ENCODE measurements at regions not wholly inside any gene's neighbourhood (a gene's known extent, or its start where the extent isn't known, plus 50 kb on each side); places are given as distances from the start of the nearest gene placed in this dataset.

- Histone ChIP-seq H3K27ac (ENCODE audit: poor library complexity, severe bottlenecking) (no peak overlapping the region), H3K9me3 (ENCODE audit: severe bottlenecking) (no peaks in the 10 kb centered on the region), H3K36me3 (ENCODE audit: low read depth) (no peaks in the 10 kb centered on the region), H3K4me3 (ENCODE audit: severe bottlenecking) (no peak overlapping the region), H3K4me1 (ENCODE audit: insufficient read depth, poor library complexity, severe bottlenecking) (no peaks in the 10 kb centered on the region), H3K27me3 (ENCODE audit: insufficient read depth, poor library complexity, severe bottlenecking) (no peaks in the 10 kb centered on the region)
- TF ChIP-seq, protein P1, sequence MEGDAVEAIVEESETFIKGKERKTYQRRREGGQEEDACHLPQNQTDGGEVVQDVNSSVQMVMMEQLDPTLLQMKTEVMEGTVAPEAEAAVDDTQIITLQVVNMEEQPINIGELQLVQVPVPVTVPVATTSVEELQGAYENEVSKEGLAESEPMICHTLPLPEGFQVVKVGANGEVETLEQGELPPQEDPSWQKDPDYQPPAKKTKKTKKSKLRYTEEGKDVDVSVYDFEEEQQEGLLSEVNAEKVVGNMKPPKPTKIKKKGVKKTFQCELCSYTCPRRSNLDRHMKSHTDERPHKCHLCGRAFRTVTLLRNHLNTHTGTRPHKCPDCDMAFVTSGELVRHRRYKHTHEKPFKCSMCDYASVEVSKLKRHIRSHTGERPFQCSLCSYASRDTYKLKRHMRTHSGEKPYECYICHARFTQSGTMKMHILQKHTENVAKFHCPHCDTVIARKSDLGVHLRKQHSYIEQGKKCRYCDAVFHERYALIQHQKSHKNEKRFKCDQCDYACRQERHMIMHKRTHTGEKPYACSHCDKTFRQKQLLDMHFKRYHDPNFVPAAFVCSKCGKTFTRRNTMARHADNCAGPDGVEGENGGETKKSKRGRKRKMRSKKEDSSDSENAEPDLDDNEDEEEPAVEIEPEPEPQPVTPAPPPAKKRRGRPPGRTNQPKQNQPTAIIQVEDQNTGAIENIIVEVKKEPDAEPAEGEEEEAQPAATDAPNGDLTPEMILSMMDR (IDR thresholded peaks at IDR 0.05; ENCODE audit: poor library complexity, severe bottlenecking) = no peak
- no peak for DNase-seq (ENCODE audit: low spot score)
- ATAC-seq (ENCODE audit: low read depth) = no peak
These were observed 97.2 kb upstream of the GALNTL6 start for GRCh38 chr4:171715973-171716372.

- Histone ChIP-seq H3K27ac (ENCODE audit: poor library complexity, severe bottlenecking) (no peak overlapping the region), H3K4me1 (ENCODE audit: insufficient read depth, poor library complexity, severe bottlenecking) (no peaks in the 10 kb centered on the region), H3K36me3 (ENCODE audit: low read depth) (no peaks in the 10 kb centered on the region), H3K4me3 (ENCODE audit: severe bottlenecking) (no peak overlapping the region), H3K9me3 (ENCODE audit: severe bottlenecking) (no peaks in the 10 kb centered on the region), H3K27me3 (ENCODE audit: insufficient read depth, poor library complexity, severe bottlenecking) (no peaks in the 10 kb centered on the region)
- TF ChIP-seq, protein P1 (IDR thresholded peaks at IDR 0.05; ENCODE audit: poor library complexity, severe bottlenecking) = no peak
- ATAC-seq (ENCODE audit: low read depth) (no peak), DNase-seq (ENCODE audit: low spot score) (no peak)
These were observed 98.3 kb upstream of the GALNTL6 start for GRCh38 chr4:171714791-171715454.

GRCh38 chr4:171710743-171711142 lies 102.5 kb upstream of the GALNTL6 start:
- Histone ChIP-seq H3K4me3 (ENCODE audit: severe bottlenecking) (no peak overlapping the region), H3K27me3 (ENCODE audit: insufficient read depth, poor library complexity, severe bottlenecking) (no peaks in the 10 kb centered on the region), H3K4me1 (ENCODE audit: insufficient read depth, poor library complexity, severe bottlenecking) (no peaks in the 10 kb centered on the region), H3K27ac (ENCODE audit: poor library complexity, severe bottlenecking) (no peak overlapping the region), H3K9me3 (ENCODE audit: severe bottlenecking) (no peaks in the 10 kb centered on the region), H3K36me3 (ENCODE audit: low read depth) (no peaks in the 10 kb centered on the region)
- TF ChIP-seq, protein P1 (IDR thresholded peaks at IDR 0.05; ENCODE audit: poor library complexity, severe bottlenecking) = no peak
- no peak for ATAC-seq (ENCODE audit: low read depth)
- no peak for DNase-seq (ENCODE audit: low spot score)

- ATAC-seq (ENCODE audit: low read depth) = no peak
These were observed 136.5 kb upstream of the GALNTL6 start for GRCh38 chr4:171676555-171677215.

More at GRCh38 chr4:171676555-171677215, 136.5 kb upstream of the GALNTL6 start:
- Histone ChIP-seq H3K9me3 (ENCODE audit: severe bottlenecking) (no peaks in the 10 kb centered on the region), H3K4me3 (ENCODE audit: severe bottlenecking) (no peak overlapping the region), H3K4me1 (ENCODE audit: insufficient read depth, poor library complexity, severe bottlenecking) (no peaks in the 10 kb centered on the region), H3K36me3 (ENCODE audit: low read depth) (no peaks in the 10 kb centered on the region), H3K27me3 (ENCODE audit: insufficient read depth, poor library complexity, severe bottlenecking) (no peaks in the 10 kb centered on the region), H3K27ac (ENCODE audit: poor library complexity, severe bottlenecking) (no peak overlapping the region)
- TF ChIP-seq, protein P1 (IDR thresholded peaks at IDR 0.05; ENCODE audit: poor library complexity, severe bottlenecking) = no peak
- no peak for DNase-seq (ENCODE audit: low spot score)
